Trophoblast cell (in vitro differentiated cells and primary cell): ENCODE measurements at regions not wholly inside any gene's neighbourhood (a gene's known extent, or its start where the extent isn't known, plus 50 kb on each side); places are given as distances from the start of the nearest gene placed in this dataset.

Experiments
- DNase-seq, 2 donors: peaks; one replicate each; pipeline ENCODE4 v3.0.0-alpha.2; 2016
- H2AFZ ChIP-seq: 2 replicates; pipeline ENCODE4 v1.6.1; 2013; ENCODE audit warnings: low read length, moderate library complexity, mild to moderate bottlenecking; ENCODE audit not compliant: insufficient read depth, poor library complexity
- H2AK5ac ChIP-seq: 2 replicates; pipeline ENCODE4 v1.6.1; 2013; ENCODE audit warnings: mild to moderate bottlenecking, low read length
- H2BK120ac ChIP-seq: 2 replicates; pipeline ENCODE4 v1.6.1; 2013; ENCODE audit warnings: low read length, mild to moderate bottlenecking, moderate library complexity; ENCODE audit not compliant: insufficient read depth, poor library complexity
- H2BK12ac ChIP-seq: 2 replicates; pipeline ENCODE4 v1.6.1; 2013; ENCODE audit warnings: mild to moderate bottlenecking, low read length, moderate library complexity
- H2BK5ac ChIP-seq: 2 replicates; pipeline ENCODE4 v1.6.1; 2013; ENCODE audit warnings: low read length, low read depth, moderate library complexity, mild to moderate bottlenecking; ENCODE audit not compliant: poor library complexity
- H3K14ac ChIP-seq: 2 replicates; pipeline ENCODE4 v1.6.1; 2013; ENCODE audit warnings: mild to moderate bottlenecking, low read length
- H3K18ac ChIP-seq: 2 replicates; pipeline ENCODE4 v1.6.1; 2013; ENCODE audit warnings: mild to moderate bottlenecking, low read length
- H3K23ac ChIP-seq: 2 replicates; pipeline ENCODE4 v1.6.1; 2013; ENCODE audit warnings: low read length
- H3K27ac ChIP-seq: 2 replicates; pipeline ENCODE4 v1.5.1; 2013; ENCODE audit warnings: low read depth, mild to moderate bottlenecking, inconsistent platforms, low read length, moderate library complexity
- H3K27me3 ChIP-seq: 2 replicates; pipeline ENCODE4 v1.6.1; 2013; ENCODE audit warnings: inconsistent platforms, mild to moderate bottlenecking, low read length, moderate library complexity; ENCODE audit not compliant: insufficient read depth
- H3K36me3 ChIP-seq, 2 experiments: 1 replicate in 1 of 2; 2 replicates in 1 of 2; pipeline ENCODE4 v1.6.1; 2013; ENCODE audit warnings: low read length in 2 of 2, mild to moderate bottlenecking in 2 of 2, moderate library complexity in 1 of 2; ENCODE audit not compliant: insufficient read depth in 2 of 2, control insufficient read depth in 1 of 2
- H3K4ac ChIP-seq: 2 replicates; pipeline ENCODE4 v1.6.1; 2013; ENCODE audit warnings: low read depth, mild to moderate bottlenecking, low read length, moderate library complexity
- H3K4me1 ChIP-seq, 2 experiments: 1 replicate in 1 of 2; 2 replicates in 1 of 2; pipeline ENCODE4 v1.6.1; 2013; ENCODE audit warnings: low read length in 2 of 2, mild to moderate bottlenecking in 2 of 2, moderate library complexity in 1 of 2; ENCODE audit not compliant: insufficient read depth in 2 of 2, control insufficient read depth in 1 of 2
- H3K4me2 ChIP-seq: 2 replicates; pipeline ENCODE4 v1.6.1; 2013; ENCODE audit warnings: inconsistent platforms, mild to moderate bottlenecking, low read length, moderate library complexity
- H3K4me3 ChIP-seq: 2 replicates; pipeline ENCODE4 v1.5.1; 2013; ENCODE audit warnings: mild to moderate bottlenecking, low read depth, low read length, inconsistent platforms
- H3K79me1 ChIP-seq: one replicate; pipeline ENCODE4 v1.6.1; 2013; ENCODE audit warnings: low read length
- H3K79me2 ChIP-seq: 2 replicates; pipeline ENCODE4 v1.6.1; 2013; ENCODE audit warnings: low read length, mild to moderate bottlenecking; ENCODE audit not compliant: control insufficient read depth, insufficient read depth, poor library complexity
- H3K9ac ChIP-seq: 2 replicates; pipeline ENCODE4 v1.6.1; 2013; ENCODE audit warnings: mild to moderate bottlenecking, low read length
- H3K9me3 ChIP-seq: 2 replicates; pipeline ENCODE4 v1.6.1; 2013; ENCODE audit warnings: low read depth, mild to moderate bottlenecking, control low read depth, inconsistent platforms, low read length; ENCODE audit not compliant: insufficient read depth
- H4K12ac ChIP-seq: 2 replicates; pipeline ENCODE4 v1.6.1; 2013; ENCODE audit warnings: low read depth, mild to moderate bottlenecking, low read length, moderate library complexity
- H4K8ac ChIP-seq: 2 replicates; pipeline ENCODE4 v1.6.1; 2013; ENCODE audit warnings: low read depth, mild to moderate bottlenecking, low read length, moderate library complexity
- H4K91ac ChIP-seq: one replicate; pipeline ENCODE4 v1.6.1; 2013; ENCODE audit warnings: low read depth, mild to moderate bottlenecking, low read length, moderate library complexity
- WGBS: extraction: QIAGEN DNeasy Blood & Tissue Kit; methylation state at CpG from one replicate; pipeline ENCODE4 v1.1.7; 2013; ENCODE audit warnings: missing lambda C conversion rate; ENCODE audit not compliant: insufficient read length, insufficient coverage; ENCODE audit errors: extremely low coverage; 5-methylcytosine and 5-hydroxymethylcytosine counted together

DNA sequence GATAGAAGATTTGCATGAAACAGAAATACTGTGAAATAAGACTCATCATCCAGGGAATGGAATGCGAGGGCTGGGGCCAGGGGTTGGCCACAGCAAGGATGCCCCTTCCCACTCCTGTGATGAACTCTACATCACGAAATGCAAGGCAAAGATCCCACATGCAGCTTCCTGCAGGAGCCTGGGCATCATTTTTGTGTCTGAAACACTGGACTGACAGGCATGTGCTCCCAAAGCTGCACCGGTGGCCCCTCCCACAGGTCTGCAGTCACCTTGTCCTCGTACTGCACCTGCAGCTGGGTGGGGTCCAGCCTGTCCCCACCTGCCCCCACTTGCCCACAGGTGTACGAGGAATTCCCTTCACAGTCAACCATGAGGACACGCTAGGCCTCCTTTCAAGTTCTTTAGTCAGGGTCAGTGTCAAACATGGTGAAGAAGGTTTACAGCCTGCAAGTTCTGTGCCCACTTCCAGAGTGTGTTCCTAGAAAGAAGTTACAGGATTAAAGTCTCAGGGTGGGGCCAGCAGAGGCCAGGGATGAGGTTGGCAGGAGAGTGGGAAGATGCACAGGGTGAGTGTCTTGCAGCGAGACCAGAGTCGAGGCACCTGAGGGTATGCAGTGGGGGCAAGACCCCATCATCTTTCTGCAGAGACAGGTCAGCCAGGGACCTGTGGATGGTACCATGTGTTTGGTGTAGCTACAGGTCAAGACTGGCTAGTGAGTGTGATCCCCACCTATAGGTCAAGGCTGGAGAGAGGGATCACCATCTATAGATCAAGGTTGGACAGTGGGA is 155.0 kb upstream of the IRX2 start:
- Histone ChIP-seq H4K12ac (no peak overlapping the region), H2BK5ac (no peak overlapping the region), H3K4me3 (no peak overlapping the region), H3K23ac (no peak overlapping the region), H3K18ac (no peak overlapping the region), H3K36me3 (no peaks in the 10 kb centered on the region), H3K27me3 (no peaks in the 10 kb centered on the region), H3K9me3 (peaks cover 2% of the 10 kb centered on the region), H3K14ac (no peak overlapping the region), H3K9ac (no peak overlapping the region), H3K79me1 (no peaks in the 10 kb centered on the region), H3K4ac (no peak overlapping the region), H2AFZ (no peak overlapping the region), H4K8ac (no peak overlapping the region), H4K91ac (no peak overlapping the region), H3K79me2 (no peaks in the 10 kb centered on the region), H3K4me2 (no peak overlapping the region), H2AK5ac (no peak overlapping the region), H3K27ac (no peak overlapping the region), H2BK120ac (no peak overlapping the region), H2BK12ac (no peak overlapping the region), H3K4me1 (no peaks in the 10 kb centered on the region)
- no CpG with 5 or more reads among the region's 8 CpGs for WGBS
- DNase-seq = no peak

DNA sequence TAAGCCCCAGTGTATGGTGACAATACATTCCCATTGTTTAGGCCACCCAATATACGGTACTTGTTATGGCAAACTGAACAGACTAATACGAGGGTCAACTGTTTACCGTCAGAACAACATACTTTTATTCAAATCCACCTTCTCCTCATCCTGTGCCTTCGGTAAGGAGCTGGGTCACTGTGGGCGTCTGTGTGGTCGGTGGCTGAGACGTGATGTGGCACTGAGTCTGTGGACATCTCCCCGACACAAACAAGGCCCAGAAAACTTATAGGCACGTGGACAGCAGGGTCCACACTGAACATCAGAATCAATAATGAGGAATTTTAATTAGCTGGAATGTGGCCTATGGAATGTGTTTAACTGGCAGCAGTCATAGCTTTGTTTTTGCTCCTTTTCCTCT is 154.3 kb upstream of the IRX2 start:
- Histone ChIP-seq H2BK5ac (no peak overlapping the region), H2BK120ac (no peak overlapping the region), H3K18ac (no peak overlapping the region), H4K91ac (no peak overlapping the region), H3K23ac (no peak overlapping the region), H3K9me3 (peaks cover 2% of the 10 kb centered on the region), H2AK5ac (no peak overlapping the region), H3K14ac (no peak overlapping the region), H3K9ac (no peak overlapping the region), H2BK12ac (no peak overlapping the region), H3K79me1 (no peaks in the 10 kb centered on the region), H4K12ac (no peak overlapping the region), H3K79me2 (no peaks in the 10 kb centered on the region), H2AFZ (no peak overlapping the region), H3K27ac (no peak overlapping the region), H3K4me1 (no peaks in the 10 kb centered on the region), H3K4me2 (no peak overlapping the region), H3K4me3 (no peak overlapping the region), H3K4ac (no peak overlapping the region), H3K36me3 (no peaks in the 10 kb centered on the region), H4K8ac (no peak overlapping the region), H3K27me3 (no peaks in the 10 kb centered on the region)
- DNase-seq = no peak
- WGBS = no CpG with 5 or more reads among the region's 9 CpGs

DNA sequence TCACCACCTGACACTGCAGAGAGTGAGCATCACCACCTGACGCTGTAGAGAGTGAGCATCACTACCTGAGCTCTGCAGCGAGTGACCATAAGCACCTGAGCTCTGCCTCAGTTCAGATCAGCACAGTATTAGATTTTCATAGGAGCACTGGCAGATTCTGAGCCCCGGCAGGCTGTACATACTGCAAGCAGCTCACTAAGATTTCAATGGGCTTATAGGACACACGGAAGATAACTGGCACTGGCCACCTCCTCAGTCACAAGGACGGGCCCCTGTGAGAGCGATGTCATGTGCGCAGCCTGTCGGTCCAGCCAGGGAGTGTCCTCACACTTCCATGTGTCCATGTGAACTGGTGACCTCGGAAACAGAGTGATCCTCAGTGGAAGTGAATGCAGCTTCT is 153.5 kb upstream of the IRX2 start:
- DNase-seq = no peak
- H3K36me3 ChIP-seq = no peaks in the 10 kb centered on the region
- H3K14ac ChIP-seq = no peak overlapping the region
- no CpG with 5 or more reads among the region's 9 CpGs for WGBS
- no peak overlapping the region for H3K18ac ChIP-seq
- H3K79me1 ChIP-seq = no peaks in the 10 kb centered on the region
- no peak overlapping the region for H3K9ac ChIP-seq
- no peak overlapping the region for H3K27ac ChIP-seq
- H4K91ac ChIP-seq = no peak overlapping the region
- no peak overlapping the region for H2BK120ac ChIP-seq
- no peak overlapping the region for H4K12ac ChIP-seq
- H3K4me2 ChIP-seq = no peak overlapping the region
- no peaks in the 10 kb centered on the region for H3K79me2 ChIP-seq
- H2BK12ac ChIP-seq = no peak overlapping the region
- H2AK5ac ChIP-seq = no peak overlapping the region
- H3K4ac ChIP-seq = no peak overlapping the region
- no peaks in the 10 kb centered on the region for H3K4me1 ChIP-seq
- H2AFZ ChIP-seq = no peak overlapping the region
- H4K8ac ChIP-seq = no peak overlapping the region
- no peaks in the 10 kb centered on the region for H3K27me3 ChIP-seq
- H3K23ac ChIP-seq = no peak overlapping the region
- H2BK5ac ChIP-seq = no peak overlapping the region
- peaks cover 2% of the 10 kb centered on the region for H3K9me3 ChIP-seq
- no peak overlapping the region for H3K4me3 ChIP-seq

DNA sequence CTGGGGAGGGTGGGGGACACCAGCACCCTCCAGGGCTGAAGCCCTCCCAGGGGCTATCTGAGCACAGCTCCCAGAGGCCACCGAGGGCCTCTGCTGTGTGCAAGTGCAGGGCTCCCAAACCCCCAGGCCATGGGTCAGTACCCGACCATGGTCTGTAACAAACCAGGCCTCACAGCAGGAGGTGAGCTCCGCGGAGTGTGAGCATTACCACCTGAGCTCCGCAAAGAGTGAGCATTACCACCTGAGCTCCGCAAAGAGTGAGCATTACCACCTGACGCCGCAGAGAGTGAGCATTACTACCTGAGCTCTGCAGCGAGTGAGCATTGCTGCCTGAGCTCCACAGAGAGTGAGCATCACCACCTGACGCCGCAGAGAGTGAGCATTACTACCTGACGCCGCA is 152.9 kb upstream of the IRX2 start:
- H4K12ac ChIP-seq = no peak overlapping the region
- no peak overlapping the region for H3K4me3 ChIP-seq
- no peak overlapping the region for H2BK12ac ChIP-seq
- H2AFZ ChIP-seq = no peak overlapping the region
- DNase-seq = no peak
- no peak overlapping the region for H3K14ac ChIP-seq
- H2AK5ac ChIP-seq = no peak overlapping the region
- no peak overlapping the region for H4K8ac ChIP-seq
- no peaks in the 10 kb centered on the region for H3K4me1 ChIP-seq
- no peak overlapping the region for H3K23ac ChIP-seq
- H3K9ac ChIP-seq = no peak overlapping the region
- no peak overlapping the region for H4K91ac ChIP-seq
- WGBS = no CpG with 5 or more reads among the region's 13 CpGs
- H3K18ac ChIP-seq = no peak overlapping the region
- no peak overlapping the region for H3K27ac ChIP-seq
- H3K9me3 ChIP-seq = peaks cover 2% of the 10 kb centered on the region
- no peak overlapping the region for H3K4ac ChIP-seq
- no peaks in the 10 kb centered on the region for H3K27me3 ChIP-seq
- no peak overlapping the region for H3K4me2 ChIP-seq
- no peak overlapping the region for H2BK5ac ChIP-seq
- H2BK120ac ChIP-seq = no peak overlapping the region
- no peaks in the 10 kb centered on the region for H3K36me3 ChIP-seq
- no peaks in the 10 kb centered on the region for H3K79me1 ChIP-seq
- H3K79me2 ChIP-seq = no peaks in the 10 kb centered on the region
